Amygdala (tissue), 56 donors: ENCODE measurements at regions not wholly inside any gene's neighbourhood (a gene's known extent, or its start where the extent isn't known, plus 50 kb on each side); places are given as distances from the start of the nearest gene placed in this dataset.

Source experiments
- DNase-seq, 56 donors: peaks; one replicate each; lab custom pipeline; 2025; lab: John Stamatoyannopoulos, UW

DNA sequence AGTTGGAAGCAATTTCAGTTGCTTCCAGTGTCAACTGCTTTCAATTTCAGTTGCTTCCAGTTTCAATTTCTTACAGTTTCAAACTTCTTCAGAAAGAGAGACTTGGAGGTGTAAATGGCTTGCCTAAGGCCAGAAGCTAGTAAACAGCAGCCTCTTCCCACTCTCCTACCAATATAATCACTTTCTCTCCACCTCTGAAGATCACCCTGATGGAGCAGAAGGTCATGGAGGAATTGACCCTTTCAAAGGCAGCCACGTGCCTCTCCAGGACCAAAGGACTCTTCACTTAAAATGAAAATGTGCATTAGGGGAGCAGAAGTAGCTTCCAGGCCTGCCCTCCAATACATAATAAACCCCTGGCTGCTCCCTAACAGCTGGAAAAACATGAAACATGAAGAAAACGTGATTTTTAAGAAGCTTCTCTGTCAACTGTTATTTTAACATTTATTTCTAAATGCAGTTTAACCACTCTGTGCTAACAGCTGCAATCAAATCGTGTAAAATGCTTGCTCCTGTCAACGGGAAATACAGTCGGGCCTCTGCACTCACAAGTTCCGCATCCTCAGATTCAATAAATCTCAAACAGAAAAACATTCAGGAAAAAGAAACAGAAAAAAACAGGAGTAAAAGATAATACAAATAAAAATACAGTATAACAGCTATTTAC, 1020.6 kb downstream of the XPNPEP1 start:
- DNase-seq, result no peak

DNA sequence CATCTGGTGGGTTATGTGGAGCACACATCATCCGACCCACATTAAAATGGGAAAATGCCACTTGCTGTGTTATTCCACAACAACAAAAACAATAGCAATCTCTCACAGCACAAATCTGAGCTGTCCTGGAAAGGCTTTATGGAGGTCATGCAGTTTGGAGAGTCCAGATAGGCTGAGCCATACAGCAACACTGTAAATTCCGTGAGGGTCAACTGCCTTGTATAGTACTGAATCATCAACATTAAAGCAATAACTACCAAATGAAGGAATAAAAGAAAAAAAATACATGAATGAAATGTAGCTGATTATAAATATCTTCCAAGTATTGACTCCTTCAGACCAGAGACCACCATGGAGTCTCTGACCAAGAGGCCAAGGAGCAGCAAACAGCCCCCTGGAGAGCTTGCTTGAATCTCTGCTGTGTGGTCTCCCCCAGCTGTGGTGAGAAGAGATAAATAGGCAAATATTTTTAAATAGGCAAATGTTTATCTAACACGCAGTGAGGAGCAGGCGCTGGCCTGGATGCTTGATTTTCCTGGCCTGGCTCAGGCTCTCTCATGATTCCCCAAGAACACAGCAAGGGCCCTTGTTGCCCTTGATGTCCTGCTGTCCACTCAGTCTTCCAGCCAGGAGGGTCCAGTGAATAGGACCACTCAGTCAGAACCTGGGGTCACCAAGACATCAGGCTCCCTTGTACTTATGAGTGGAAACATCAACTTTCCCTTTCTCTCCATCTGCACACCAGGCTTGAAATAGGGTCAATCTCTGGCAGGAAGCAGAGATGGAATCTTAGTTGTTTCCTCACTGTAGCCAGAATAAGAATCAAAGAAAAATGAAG, 1021.3 kb downstream of the XPNPEP1 start:
- no peak for DNase-seq

DNA sequence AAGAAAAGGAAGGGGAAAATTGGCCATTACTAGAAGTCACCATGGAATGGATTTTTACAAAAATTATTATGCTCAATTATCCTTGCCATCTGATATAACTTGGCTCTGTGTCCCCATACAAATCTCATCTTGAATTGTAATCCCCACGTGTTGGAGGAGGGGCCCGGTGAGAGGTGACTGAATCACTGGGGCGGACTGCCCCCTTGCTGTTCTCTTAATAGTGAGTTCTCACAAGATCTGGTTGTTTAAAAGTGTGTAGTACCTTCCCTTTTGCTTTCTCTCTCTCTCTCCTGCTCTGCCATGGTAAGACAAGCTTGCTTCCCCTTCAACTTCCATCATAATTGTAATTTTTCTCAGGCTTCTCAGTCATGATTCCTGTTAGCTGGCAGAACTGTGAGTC, 1023.6 kb downstream of the XPNPEP1 start:
- DNase-seq, result no peak

DNA sequence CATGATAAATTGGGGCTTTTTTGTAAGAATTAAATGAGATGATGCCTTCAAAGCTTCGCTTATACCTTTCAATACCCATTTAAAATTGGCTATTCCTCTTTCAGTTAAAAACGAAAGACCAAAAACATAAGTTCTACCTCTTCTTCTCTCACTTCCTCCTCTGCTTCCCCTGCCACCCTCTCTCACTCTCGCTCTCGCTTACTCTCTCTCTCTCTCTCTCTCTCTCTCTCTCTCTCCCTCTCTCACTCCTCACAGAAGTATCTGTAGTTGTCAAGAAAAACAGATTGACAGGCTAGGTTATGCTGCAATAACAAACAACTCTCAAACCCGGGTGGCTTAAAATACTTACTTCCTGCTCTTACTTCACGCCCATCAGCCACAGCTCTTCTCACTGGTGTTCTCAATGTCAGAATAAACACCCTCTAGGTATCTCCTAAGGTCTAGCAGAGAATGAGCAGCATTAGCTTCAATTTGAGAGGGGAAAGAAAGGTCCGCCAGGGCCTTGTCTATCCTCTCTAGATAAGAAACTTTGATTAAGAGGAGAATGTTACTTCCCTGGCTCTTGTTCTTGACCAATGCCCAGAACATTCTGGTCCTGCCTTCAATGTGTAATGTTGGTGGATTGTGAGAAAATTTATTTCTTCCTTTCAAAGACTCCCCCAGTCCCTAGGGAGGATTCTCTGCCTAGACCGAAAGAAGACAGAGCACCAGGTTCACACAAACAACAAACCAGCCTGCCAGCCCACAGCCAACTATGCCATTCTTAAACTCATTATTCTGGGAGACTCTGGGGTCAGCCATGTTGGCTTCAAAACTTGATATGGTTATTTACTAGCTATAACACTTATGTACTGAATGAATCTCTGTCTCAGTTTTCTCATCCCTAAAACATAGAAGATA, 1028.7 kb downstream of the XPNPEP1 start:
- no peak for DNase-seq

DNA sequence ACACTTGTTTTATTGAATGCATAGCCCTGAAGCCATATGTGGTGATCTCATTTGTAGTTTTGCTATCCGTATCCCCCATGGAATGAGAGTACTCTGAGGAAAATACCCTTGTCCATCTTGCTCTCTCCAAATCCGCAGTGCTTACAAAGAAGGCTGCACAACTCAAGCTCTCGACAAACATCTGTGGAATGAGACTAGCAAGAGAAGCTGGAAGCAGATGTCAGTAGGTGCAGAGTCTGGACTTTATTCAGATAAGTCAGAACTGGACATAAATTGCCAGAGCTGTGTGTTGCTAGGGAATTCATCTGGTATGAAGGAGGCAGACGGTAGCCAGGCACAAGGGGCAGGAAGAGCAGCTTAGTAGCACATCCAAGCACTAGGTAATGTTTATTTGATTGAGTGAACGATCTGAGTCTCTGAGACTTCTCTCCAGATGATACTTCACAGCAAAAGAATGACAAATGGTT, 1046.2 kb downstream of the XPNPEP1 start:
- no peak for DNase-seq

DNA sequence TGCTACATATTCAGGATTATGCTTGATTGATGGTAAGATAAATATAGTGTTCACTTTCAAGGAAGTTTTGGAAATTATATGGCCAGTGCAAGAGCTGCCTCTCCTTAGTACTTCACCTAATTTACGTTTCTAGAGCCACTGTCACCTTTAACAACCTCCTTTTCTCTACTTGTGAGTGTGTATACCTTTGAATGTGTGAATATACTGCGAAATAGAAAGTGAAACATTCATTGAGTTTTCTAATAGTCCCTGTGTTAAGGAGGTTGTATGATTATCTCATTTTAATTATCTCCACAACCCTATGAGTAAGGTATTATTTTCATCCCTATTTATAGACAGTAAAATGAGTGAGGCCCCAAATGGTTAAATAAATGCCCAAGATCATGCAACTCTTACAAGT, 1050.5 kb downstream of the XPNPEP1 start:
- DNase-seq, result no peak

DNA sequence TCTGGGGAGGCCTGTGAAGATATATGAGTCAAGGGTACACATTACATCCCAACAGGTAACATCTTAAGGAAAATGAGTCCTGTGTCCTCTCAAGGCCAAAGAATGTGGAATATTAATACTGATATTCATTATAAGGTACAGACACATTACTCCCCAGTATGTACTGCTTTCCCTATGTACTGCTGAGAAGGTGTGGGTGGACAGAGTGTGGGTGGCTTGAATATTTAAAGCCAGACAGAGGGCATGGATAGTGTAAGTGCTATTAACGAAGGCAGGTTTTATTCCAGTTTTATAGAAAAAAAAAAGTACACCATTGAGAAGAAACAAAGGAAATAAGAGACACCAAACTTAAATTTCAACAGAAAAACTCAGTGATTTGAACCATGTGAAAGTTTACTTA, 1054.4 kb downstream of the XPNPEP1 start:
- DNase-seq, result no peak

DNA sequence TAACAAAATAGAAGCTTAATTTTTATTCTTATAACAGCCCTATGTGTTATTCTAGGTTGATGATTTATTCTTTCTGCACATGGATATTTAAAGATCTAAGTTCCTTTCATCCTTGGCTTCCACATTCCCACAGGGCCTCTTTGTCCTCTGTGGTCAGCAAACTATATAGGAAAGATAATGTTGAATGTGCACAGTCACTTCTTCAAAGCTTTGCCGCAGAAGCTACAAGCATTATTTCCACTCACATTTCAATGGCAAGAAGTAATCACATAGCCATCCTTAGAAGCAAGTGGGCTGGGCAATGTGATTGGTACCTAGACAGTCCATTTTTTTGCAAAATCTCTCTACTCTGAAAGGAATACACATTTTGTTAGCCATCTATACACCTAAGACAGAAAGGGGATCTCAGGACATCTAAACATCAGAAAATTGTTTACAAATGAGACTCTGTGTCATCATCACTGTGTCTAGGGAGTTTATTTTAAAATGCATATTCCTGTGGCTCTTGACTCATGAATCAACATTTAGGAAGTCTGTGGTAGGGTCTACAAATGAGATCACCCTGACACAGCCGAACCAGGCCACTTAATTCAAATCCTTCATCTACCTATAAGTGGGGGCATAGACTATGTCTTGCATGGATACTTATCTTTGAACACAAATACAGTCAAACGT, 1060.5 kb downstream of the XPNPEP1 start:
- DNase-seq, result no peak

DNA sequence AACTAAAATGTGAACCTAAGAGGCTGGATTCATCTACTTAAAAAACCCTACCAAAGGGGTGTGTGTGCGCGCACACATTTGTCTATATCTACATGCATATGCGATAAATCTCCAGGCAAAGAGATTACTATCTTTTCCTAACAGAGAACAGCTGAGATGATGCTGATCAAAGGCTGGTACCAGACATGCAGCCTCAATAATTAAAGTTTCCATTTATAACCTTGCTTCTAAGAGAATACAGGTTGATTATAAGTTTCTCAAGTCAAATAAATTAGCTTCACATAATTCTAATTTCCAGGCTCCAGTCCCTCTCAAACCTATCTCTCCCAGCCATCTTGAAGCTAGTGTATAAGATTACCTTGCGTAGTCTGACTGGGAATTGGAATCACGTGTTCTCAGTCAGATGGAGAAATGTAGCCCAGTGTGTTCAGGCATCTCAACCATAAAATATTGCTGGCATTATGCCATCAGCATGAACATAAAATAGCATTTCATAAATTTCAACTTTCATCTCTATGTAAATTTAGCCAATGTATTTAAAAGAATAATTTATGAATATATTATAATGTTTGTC, 1062.0 kb downstream of the XPNPEP1 start:
- no peak for DNase-seq

DNA sequence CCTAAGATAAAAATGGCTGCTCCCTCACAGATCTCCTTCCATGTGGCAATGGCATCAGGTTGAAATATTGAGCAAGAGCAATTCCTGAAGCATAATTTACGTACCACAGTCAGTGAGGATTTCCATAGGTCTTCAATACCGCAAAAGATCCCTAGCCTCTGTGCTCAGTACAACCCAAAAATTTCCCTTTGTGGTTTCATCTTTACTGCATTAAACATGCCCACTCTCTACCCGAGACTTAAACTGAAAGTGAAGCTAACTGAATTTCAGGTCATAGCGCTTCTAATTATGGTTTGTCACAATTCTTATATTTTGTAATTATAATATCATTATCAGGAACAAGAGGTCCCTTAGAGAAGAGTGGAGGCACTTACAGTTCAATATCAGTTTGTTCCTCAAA, 1071.1 kb downstream of the XPNPEP1 start:
- DNase-seq, result no peak

DNA sequence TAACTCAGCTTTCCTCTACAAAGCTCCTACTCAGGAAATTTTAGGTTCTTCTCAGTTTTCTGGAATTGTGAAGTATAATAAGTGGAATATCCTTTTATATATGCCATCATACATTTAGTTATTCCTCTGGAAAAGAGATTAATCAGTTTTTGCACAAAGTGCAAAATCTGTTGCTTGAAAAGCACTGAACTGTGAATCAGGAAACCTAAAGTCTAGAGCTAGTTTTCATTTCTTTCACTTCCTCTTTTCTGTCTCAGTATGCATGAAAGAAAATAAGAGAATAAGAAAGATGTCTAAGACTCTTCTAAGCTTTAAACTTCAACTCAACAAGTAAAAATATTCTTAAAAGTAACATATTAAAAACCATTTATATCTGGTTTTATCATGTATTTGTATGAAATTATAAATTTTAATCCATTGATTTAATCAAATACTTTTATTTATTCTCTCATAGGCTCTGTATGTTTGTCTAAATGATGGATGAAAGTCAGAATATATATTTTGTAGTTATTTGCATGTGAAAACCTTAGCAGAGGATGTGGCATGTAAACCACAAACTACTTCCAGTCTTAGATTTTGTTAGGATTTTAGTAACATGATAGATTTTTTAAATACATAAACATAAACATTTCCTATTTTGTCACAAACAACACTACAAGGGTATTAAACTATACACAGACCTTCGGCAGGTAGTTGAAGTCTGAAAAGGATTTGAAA, 1073.0 kb downstream of the XPNPEP1 start:
- DNase-seq, result no peak

DNA sequence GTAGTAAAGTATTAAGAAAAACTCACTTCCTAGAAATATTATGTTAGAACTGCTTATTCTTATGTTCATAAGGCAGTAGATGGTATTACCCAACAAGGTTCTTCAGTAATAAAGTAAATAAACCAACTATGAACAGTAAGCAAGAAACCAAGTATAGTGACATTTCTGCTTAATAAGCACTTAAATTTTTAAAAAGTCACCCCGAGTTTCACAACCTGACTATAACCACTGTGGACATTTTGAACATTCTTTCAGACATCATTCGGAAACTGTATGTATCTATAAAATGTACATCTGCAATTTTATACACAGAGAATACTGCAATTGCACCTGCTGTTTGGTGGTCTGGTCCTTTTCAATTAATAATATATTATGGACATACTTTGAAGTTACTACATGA, 1073.6 kb downstream of the XPNPEP1 start:
- no peak for DNase-seq

DNA sequence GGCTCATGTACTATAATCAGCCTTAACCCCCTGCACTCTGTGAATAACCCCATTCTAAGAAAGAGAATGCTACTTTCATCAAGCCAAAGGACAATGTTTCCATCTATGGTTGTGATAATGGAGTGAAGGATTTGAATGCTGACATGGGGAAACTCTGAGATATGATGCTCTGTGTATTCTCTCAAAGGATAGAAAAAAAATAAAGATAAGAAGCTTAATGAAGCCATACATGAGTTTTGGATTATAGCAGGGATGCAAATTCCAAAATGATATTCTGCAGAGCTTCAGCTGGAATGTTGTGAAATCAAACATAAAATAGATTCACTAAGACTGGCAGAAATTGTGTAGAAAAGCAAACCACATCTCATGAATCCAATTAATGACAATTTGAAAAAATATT, 1074.1 kb downstream of the XPNPEP1 start:
- no peak for DNase-seq

DNA sequence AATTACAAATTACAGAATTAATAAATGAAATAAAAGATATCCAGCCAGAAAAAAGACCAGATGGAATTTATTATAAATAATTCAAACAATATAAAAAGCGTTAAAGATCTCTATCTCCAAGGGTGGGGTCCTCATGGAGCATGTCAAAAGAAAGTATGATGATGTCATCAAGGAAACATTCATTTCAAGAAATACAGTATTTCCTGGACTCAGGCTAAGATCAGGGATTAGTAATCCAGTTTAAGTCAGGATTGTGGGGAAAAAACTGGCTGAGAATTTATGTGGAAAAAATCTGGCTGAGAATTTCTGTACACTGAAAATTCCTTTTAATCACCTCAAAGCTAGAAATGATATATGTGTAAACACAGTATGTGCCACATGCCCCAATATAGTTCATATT, 1075.3 kb downstream of the XPNPEP1 start:
- DNase-seq, result no peak

DNA sequence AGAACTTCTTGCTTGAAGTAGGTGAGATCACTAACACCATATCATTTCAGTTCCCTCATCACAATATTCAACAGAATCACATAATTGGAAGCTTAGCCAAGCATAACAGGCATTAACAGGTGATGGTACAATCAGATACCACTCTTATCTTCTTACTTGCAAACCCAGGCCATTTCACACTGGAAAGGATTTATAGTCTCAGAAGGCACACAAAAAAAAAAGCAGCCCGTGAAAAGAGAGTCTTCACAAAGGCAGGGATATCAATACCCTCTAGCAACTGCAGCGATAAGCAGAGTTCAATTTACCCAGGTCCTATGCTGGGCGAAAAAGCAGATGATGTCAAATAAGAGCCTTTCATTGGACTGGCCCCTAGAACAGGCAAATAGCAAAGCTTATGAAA, 1082.4 kb downstream of the XPNPEP1 start:
- DNase-seq, result no peak

DNA sequence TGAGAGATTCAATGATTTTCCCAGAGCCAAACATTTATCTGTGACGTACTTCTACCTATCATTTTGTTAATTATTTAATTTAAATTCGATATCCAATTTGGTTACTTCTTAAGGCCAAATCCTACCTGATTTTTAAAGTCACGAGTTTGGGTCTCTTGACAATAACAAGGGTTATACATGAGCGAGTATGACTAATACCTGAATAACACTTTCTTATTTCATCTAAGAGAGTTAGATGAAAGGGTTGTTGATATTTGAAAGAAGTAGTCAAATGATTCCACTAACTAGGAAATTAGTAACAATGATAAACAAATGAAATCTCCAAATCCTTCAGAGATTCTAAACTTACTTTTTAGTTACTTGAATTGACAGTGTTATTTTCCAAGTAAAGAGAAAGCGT, 1086.9 kb downstream of the XPNPEP1 start:
- no peak for DNase-seq

DNA sequence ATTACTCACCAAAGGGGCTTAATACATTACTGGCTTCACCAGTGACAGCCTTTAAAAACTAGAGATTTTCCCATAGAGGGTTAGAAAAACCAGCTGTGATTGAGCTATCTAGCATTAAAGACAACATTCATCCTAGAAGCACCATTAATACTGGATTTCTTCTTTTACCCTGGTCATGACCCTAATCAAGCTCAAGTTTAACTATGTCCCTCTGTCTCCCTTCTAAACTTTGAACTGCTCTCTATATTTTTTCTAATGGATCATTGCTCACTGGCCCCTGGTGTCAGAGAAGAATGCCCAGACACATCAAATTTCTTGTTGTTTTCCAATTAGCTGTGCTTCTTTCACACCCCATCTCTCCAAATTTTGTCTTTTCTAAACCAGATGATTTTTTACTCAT, 1101.3 kb downstream of the XPNPEP1 start:
- no peak for DNase-seq

DNA sequence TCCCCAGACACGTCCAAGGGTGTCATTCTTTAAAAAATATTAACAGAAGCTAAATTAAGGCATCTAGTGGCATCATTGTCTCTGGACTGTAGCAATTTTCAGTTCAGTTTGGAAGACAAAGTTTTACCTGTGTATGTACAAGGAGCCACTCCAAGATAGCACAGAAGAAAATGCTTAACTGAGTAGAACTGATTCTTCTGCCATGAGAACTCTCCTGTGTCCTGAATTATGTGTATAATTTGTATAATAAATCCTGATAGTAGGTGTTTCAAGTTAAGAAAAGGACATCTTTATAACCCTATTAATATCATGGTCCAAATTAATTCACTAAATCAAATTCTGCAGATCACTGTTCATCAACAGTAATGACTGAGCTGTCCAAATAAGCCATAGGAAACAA, 1104.0 kb downstream of the XPNPEP1 start:
- DNase-seq, result no peak

DNA sequence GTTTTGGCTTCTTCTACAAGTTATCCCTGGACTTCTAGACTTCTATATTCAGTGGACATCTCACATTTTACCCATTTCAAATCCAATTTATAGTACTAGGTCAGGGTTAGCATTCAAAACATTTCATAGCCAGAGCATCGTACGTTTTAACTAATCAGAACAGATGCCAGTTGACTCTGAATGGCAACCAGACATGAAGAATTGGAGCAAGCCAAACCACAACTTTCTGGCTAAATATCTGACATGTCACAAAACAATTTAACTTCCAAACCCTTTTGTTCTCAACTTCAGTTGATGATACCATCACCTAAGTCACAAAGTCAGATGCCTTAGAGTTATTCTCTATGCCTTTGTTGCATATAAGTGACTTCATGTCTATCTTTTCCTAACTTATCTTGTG, 1105.7 kb downstream of the XPNPEP1 start:
- no peak for DNase-seq

DNA sequence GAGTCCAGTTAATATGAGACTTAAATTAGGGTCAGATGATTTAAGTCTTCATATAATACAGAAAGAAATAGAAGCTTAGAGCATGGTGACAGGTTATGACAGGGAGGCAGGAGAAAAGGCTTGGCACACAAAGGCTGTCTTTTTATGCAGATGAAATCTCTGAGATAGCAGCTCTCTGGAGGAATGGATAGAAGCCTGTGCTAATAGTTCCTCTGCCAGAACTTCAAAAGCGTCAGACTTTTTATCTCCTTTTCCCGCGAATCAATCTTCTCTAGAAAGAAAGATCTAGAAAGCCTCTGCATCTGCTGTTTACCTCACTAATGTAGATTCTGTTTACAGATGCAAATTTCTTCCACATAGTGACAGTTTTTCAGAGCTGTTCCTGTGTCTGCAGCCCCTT, 1106.2 kb downstream of the XPNPEP1 start:
- DNase-seq, result no peak
